GOT3 (cell line): ENCODE measurements at regions not wholly inside any gene's neighbourhood (a gene's known extent, or its start where the extent isn't known, plus 50 kb on each side); places are given as distances from the start of the nearest gene placed in this dataset.

ENCODE experiments used
- DNase-seq: peaks from one replicate; lab custom pipeline; 2025; ENCODE audit warnings: mixed read lengths; lab: John Stamatoyannopoulos, UW

DNA sequence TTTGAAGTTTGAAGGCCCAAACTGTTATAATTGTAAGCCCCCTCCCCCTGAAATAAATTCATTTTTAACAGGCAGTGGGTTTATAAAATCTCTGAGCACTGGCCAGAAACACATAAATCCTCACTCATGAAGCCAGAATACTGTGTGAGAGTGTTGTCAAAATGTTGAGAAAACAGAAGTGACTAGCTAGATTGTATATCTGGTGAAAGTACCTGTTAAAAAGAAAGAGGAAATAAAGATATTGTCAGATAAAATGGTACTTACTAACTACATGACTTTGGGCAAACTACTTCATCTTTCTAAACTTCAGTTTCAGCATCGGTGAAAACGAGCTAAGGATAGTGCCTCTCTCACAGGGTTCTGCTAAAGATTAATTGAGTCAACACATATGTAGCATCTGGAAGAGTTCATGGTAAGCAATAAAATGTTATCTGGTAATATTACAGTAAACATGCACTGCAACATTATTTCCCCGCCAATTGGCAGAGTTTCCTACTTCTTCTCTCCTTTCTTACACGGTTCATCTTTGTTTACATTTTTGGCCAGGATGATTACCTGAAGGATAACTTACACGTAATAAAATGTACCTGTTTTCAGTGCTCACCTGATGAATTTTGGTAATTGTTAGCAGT is 202.5 kb upstream of the CHRM2 start:
- DNase-seq, result no peak

DNA sequence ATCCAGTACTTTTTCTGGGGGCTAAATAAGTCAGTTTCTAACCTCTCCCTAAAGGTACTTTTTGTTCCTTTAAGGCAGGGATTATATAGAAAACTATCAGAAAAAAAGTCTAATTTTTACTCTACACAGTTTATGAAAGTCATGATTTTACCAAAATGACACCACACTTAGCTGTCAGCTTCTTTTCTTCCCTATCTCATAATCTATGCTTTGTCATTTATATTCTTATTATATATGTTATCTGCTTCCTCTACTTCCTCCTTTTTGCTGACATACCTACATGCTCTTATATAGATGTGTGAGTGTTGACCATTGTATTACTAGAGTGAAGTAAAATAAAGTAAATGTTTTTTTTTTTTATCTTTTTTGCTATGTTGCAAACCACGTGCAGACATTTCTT is 203.9 kb upstream of the CHRM2 start:
- DNase-seq, result no peak

DNA sequence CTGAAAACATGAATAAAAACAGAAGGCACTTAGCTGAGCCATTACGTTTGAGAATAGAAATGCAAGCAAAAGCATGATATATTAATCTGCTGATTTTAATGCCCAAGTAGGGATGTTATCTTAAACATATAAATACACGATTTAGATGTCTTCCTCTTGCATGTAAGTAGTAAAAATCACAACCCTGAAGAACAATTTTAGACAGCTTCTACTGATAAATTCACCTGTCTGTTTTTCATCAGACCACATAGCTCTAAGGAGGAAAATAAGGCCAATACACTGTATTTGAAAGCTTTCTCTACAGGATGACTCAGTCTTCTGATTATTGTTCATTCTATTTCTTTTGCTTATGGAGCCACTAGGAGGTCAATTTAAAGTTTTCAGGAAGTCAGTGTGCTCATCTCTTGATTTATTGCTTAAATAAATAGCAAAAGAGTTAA is 210.9 kb upstream of the CHRM2 start:
- DNase-seq, result no peak

DNA sequence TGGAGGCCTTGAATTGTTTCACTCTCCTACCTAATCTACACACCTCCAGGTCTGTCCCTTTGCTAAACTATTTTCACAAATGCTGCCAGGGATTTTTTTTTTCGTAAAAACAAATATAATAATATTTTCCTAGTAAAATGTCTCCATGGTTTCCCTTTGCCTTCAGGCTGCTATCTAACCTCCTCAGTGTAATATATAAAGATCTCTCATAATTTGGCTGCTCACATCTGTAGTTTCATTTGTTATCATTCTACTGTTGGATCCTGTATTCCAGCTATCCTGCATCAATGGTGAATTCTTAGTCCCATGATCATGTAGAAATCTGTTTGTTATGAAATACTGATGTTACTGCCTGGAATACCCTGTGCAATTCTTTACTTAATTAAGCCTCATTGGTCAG is 211.9 kb upstream of the CHRM2 start:
- no peak for DNase-seq

DNA sequence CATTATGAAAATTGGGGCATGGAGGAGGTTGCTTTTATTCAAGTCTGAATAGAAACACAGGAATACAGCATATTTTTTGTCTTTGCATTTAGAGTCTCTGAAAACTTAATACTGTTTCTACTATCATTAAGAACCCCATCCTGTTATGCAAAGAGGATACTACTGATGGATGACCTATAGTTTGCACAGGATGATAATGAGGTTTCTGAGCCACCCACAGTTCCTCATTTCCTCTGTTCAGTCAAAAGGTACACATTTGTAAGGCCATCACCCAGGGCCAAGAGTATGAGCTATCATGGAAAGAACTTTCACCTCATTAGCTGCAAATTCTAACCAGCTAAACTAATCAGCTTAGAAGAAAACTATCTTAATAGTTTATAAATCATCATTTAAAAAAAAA is 213.0 kb upstream of the CHRM2 start:
- no peak for DNase-seq

DNA sequence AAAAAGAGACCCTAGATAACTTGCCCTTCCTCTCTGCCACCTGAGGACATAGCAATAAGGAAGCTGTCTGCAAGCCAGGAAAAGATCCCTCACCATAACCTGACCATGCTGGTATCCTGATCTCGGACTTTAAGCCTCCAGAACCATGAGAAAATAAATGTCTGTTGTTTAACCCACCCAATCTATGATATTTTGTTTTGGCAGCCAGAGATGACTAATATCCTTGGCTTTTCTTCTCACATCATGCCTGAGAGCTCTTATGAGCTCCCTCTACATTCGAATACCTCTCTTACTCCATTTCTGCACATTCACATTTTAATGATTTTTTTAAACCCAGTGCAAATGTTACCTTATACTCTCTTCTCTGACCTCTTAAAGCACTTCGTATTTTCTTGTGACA is 214.0 kb upstream of the CHRM2 start:
- DNase-seq, result no peak

DNA sequence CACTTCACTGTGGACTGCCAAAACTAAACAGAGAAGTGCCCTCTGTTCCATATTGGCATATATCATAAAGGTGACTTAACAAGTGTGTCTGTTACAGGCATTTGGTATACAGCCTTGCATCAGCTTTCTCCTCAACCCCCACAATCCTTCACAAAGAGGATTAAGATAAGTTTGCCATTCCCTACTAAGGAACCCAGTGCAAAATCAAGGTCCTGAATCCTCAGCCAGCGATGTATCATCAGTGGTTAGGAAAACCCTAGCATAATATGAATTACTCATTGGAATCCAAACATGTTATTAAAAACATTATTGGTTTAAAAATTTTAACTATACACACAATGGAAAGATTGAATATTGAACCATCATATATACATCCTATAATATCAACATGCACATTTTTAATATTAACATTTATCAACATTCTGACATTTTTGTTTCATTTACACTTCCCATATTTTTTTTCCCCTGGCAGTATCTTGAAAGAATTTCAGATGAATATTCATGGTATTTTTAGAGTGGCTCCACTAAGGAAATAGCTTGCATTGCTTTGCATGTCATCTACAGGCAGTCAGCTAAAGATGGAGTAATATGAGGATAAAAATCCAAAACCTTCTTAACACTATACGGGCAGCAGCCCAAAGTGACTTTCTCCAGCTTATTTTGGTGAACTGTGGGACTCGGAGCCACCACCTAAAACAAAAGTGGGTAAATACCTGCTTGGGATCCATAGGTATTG is 215.6 kb upstream of the CHRM2 start:
- DNase-seq, result no peak

DNA sequence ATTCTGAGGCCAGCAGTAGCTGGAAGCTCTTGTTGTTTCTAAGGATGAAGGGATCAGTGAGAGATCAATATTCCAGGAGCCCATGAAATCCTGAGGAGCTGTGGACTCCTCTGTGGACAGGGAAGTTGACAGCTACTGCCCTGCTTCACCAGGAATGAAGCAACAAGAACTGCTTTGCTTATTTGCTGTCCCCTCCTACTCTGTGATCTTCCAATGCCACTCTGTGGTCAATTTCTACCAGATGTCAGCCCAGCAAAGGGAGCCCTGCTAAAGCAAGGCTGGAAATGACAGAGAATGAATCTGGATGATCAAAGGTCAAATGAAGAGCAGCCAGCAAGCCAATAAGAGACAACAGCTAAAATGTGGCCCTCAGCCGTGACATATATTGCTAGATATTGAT is 227.5 kb upstream of the CHRM2 start:
- DNase-seq, result no peak

DNA sequence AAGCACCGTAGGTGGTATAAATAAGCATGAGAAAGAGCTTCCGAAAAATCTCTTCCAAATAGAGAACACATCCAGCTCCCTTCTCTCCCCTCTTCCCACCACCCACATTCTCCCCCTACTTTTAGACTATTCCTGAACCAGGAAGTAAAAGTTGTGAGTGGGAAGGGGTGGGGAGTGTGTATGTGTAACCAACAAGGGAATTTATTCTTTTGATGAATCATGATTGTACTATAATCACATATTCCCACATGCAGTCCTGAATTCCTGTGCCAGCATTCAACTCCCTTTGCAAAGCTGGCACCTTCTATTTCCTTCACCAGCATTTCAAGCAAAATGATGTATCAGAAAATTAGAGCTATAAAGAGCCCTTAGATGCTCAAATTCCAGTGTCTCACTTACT is 230.6 kb upstream of the CHRM2 start:
- DNase-seq, result no peak

DNA sequence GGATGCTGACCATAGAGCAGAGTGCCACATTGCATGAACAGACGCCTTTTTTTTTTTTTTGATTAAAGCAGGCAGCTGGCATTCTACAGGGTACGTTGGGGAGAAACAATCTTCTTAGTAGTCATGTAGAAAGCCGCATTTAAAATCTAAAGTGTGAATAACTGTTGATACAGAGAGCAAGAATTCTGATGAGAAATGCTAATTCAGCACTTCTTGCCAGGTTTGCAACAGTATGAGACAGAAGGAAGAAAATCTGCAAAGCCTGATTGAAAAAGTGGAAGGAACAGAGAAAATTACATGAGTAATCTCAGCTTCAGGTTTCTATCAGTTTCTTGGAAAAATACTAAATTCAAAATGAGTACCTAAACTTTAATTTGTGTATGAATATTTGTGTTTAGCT is 232.7 kb upstream of the CHRM2 start:
- no peak for DNase-seq

DNA sequence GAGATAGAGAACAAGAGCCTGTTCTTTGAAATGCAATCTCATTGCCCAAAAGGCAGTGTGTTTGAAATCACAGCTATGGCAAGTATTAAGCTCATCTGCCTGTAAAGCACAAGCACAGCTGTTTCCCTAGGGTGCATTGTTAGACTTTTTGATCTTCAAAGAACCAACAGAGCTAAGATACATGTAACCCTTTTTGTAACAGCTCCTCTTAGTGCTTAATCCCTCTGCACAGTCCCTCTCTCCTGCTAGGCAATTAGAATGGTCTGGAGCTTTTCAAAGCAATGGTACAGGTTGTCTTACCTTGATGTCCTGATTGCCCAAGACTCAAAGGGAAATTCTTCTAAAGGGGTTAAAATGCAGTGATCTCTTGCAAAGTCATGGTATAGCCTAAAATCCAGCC is 249.6 kb upstream of the CHRM2 start:
- no peak for DNase-seq

DNA sequence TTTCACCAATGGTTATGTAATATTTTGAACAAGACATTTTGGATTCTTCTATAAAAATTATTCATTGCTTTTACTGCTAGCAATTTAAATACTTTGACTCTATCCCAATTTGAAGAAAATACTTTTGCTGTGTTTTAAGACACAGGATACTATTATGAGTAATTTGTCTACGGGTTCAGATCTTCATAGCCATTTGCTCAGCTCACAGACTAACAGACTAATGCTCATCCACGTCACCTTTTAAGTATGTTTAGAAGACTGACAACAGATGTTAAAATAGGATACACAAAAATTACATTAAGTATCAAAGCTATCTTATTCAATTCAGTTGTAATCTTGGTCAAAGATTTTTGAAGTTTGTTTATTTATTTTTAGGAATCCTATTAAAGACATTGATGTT is 251.3 kb upstream of the CHRM2 start:
- DNase-seq, result no peak

DNA sequence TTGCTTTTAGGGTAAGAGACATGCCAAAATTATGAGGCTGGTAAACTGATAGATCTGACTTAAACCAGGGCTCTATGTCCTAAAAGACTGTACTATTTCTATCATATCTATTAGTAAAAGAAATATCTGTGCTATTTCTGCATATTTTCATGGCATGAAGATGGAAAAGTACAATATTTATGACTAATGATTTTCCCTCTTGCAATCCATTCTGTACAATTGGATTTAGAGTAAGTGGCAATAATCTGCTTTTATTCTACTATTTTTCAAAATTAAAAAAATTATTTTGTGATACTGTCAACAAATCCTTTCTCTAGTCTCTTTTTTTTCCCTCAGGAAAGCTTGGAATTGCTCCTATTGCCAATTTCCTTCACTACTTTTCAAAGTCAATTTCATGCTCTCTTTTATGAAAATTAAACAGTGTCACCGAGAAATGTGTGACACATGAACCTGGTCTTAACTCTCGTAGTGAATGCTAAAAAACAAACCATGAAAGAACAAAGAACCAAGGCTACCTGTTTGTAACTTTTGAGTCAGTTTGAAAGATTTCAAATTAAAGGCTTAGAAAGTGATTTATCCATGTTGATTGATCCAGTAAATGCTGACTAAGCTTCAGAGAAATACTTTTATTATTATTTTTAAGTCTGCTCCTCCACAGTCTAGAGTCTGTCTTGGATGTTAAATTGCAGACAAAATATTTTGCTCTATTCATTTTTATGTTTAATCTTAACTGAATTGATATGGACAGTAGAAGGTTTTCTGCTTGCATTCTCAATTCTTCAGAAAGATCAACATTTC is 262.7 kb upstream of the CHRM2 start:
- DNase-seq, result no peak

DNA sequence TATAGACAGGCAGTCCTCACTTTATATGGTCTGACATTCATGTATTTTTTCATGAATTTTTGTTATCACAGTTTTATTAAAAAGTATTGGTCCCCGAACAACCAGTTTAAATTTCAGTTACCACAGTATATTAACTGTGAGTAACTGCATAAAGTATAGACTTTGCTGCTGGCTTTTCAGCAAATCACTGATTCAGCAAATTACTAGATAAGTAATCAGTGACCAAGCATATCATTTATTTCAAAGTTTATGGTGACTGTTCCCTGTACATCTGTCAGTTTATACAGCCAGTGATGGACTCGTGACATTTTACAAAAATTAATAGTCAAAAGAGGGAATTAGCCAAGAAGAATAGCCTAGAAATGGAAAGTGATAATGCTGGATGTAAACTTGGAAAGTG is 266.7 kb upstream of the CHRM2 start:
- DNase-seq, result no peak

DNA sequence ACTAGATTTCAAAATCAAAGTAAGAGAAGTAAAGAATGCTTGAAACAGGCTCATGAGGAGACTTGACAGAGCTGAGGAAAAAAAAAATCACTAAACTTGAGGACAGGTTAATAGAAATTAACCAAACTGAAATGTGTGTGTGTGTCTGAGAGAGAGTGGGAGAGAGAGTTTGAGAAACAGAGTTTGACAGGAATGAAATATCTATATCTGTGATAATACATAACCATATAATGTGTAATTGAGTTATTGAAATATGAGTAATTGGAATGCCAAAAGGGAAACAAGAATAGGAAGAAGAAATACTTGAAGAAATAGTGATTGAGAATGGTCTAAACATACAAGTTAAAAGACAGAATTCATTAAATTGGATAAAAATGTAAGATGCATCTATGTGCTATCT is 268.0 kb upstream of the CHRM2 start:
- DNase-seq, result no peak

DNA sequence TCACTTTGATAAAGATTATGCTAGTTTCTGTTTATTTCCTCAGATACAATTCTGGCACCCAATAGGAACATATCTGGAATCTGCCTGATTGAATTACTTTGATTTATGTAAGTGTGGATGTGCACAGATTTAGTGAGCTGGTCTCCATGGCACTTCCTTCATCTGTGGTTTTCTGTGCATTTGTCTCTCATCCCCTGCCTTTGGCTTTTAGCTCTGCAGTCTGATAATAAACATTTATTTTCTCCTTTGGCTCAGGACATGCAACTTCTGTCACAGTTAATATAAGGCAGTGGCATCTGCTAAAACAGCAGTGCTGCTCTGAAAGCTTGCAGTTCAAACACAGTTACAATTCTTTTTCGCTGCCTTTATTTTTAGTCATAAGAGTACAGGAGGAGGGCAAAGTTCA is 273.7 kb upstream of the CHRM2 start:
- no peak for DNase-seq

DNA sequence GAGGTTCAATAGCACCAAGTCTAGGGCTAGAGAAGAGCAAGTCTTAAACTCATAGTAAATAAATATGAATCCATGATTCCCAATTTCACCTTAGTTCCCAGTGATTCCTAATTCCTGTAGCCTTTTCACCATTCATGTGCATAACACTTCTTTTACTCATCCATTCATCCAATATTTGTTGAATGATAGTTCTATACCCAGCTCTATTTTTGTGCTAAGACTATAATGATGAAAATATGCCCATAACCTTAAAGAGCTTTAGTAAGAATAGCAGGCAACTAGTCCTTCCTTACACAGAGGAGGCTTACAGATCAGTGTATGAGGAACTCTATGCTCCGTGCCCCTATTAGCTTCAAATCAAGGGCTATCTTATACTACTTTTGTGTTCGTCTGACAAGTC is 280.2 kb upstream of the CHRM2 start:
- DNase-seq, result no peak

DNA sequence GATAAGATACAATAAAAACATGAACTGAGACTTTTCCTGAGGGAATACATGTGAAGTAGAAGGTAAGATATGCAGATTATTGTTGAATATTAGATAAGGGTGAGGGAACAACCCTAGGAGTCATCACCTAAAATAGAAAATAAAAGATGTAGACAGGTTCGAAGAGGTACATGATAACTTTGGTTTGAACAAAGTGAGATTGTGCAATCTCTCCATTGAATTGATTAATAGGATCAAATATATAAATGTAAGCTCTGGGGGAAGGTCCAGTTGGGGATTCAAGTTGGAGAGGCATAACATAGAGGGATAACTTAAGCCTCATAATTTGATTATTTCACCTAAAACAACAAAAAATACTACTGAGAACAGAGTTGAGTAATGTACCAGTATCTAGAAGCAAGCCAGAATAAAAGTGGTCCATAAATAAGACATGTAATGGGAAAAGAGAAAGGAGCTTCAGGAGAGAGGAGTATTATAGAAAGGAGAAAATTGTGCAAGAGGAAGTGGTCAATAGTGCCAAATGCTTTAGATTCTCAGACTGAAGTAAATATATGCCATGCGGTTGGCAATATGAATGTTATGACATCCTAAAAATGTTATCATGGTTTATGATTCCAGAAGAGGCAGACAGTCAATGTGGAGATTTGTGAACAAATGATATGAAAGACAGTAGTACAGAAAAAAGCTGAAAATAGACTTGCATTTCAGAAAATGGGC is 282.3 kb upstream of the CHRM2 start:
- no peak for DNase-seq

DNA sequence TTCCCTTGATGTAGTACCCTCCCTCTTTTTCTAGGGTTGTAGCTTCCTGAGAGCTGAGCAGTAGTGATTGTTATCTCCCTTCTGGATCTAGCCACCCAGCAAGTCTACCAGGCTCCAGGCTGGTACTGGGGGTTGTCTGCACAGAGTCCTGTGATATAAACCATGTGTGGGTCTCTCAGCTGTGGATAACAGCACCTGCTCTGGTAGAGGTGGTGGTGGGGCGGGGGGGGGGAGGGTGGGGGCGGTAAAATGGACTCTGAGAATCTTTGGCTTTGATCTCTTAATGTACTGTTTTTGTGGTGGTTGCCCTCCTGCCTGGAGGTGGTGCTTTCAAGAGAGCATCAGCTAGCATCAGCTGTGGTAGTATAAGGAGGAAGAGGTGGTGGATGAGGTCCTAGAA is 302.0 kb upstream of the CHRM2 start:
- no peak for DNase-seq

DNA sequence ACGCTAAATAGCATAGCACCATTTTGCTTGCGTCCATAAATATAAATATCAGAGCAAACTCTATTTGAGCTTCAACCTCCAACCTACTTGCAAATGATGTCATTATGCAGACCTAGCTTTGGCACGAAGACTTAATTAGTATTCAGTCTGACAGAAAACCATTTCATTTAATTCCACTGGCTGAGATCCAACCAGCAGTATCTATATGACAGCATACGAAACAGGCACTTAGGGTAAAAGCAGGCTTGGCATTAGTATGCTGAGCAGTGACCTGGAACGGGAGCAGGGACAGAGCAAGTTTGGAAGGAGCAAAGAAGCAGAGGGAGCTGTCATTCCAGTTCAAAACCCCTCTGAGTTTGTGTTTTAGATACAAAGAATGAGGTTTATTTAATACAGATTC is 312.5 kb upstream of the CHRM2 start:
- no peak for DNase-seq

DNA sequence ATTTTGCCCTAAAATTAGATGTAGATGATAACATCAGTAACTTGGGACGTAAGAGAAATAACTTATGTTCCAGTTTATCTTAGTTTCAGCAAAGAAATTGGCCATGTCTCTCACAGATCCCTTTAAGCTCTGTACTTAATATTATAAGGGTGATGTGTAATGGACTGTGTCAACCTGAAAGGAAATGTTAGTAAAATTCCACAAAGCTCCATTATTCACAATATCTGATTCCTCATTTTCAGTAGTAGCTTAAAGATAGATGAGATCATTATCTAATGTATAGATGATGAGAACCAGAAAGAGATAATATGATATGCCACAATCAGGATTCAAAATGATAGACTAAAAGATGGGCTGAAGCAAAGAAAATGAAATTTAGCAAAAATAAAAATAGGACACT is 316.8 kb upstream of the CHRM2 start:
- no peak for DNase-seq

DNA sequence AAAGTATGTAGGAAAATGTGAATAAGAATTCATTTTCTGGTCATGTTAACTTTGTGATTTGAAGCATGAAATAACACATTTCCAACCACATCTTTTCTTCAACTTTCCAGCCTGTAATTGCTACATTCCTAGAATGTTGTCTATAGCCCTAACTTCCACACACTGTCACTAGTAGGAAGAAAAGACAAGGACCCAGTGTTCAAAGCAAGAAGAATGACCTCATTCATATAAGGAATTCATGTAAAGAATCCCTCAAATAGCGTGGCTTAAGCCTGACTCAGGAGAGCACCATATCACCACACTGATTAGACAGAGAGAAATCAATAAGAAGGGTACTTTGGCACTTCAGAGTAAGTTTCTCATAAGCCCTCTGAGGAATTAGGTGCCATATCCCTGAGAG is 318.7 kb upstream of the CHRM2 start:
- DNase-seq, result no peak

DNA sequence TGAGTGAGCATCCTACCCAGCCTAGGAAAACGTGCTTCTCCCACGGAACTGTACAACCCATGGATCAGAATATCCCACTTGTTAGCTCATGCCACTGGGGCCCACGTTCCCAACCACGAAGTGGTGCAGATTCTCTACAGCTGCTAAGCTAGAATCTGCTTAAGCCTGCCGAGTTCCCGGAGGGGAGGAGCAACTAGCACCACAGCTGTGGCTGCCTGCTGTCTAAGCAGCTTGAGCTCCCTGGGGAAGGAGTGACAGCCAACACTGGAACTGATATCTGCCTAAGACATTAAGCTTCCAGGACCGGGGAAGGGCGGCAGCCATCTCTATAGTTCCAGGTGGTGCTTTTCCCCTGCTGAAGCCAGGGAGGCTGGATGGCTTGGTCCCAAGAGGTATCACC is 334.7 kb upstream of the CHRM2 start:
- no peak for DNase-seq
